ENCODE measurements at regions not wholly inside any gene's neighbourhood (a gene's known extent, or its start where the extent isn't known, plus 50 kb on each side); places are given as distances from the start of the nearest gene placed in this dataset.

DNA sequence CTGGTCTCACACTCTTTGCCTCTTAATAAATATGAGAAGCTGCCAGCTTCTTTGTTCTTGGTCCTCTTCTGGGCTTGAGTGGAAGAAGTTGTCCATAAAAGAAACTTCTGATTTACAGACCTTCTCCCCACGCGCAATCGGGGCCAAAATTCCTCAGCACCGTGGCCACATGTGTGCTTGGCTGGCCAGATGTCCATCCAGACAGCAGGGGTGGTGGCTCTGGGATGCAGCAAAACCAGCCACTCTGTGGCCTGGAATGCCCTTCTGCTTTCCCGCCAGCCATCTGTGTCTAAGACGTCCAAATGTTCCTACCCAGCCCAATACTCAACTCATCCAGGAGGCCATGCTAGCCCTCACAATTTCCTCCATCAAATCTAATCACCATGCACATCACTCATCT lies 250.8 kb downstream of the EN1 start:
- Histone ChIP-seq H3K36me3 (no peaks in the 10 kb centered on the region), H3K4me3 (no peak overlapping the region), H3K9me3 (peaks cover 0 to 6% (median 0%) of the 10 kb centered on the region in 3 donors), H3K27me3 (no peaks in the 10 kb centered on the region), H3K4me1 (no peaks in the 10 kb centered on the region), H3K27ac (no peak overlapping the region)
- intact Hi-C loops (cut with DNase I), result no loop called here
- WGBS, 2 donors, result 87 to 93% methylated on average over 6 of the region's 6 CpGs
- no peak for TF ChIP-seq POLR2A (IDR thresholded peaks at IDR 0.05)
- TF ChIP-seq, protein P1, sequence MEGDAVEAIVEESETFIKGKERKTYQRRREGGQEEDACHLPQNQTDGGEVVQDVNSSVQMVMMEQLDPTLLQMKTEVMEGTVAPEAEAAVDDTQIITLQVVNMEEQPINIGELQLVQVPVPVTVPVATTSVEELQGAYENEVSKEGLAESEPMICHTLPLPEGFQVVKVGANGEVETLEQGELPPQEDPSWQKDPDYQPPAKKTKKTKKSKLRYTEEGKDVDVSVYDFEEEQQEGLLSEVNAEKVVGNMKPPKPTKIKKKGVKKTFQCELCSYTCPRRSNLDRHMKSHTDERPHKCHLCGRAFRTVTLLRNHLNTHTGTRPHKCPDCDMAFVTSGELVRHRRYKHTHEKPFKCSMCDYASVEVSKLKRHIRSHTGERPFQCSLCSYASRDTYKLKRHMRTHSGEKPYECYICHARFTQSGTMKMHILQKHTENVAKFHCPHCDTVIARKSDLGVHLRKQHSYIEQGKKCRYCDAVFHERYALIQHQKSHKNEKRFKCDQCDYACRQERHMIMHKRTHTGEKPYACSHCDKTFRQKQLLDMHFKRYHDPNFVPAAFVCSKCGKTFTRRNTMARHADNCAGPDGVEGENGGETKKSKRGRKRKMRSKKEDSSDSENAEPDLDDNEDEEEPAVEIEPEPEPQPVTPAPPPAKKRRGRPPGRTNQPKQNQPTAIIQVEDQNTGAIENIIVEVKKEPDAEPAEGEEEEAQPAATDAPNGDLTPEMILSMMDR (IDR thresholded peaks at IDR 0.05), result no peak
- no peak for DNase-seq

DNA sequence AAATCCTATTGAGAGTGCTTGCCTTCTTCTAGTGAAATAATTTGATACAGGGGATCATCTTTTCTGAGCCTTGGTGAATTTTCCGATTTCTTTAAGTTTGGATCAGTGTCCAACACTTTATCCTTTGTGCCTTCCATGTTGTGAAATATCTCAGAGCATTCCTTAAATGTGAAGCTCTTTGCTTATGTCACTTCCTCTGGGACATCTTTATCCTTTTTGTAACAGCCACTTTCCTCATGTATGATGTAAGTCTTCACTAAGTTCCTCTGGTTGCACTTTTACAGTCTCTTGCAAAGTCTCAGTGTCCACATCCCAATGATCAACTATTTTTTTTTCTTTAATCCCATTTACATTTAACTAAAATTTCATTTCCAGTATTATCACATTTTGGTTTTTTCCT lies 254.2 kb downstream of the EN1 start:
- no peak overlapping the region for H3K4me3 ChIP-seq
- no peak overlapping the region for H3K27ac ChIP-seq
- no peak for DNase-seq
- H3K9me3 ChIP-seq, result peaks cover 0 to under 1% (median 0%) of the 10 kb centered on the region in 3 donors
- no peaks in the 10 kb centered on the region for H3K36me3 ChIP-seq
- intact Hi-C loops (cut with DNase I), result no loop called here
- WGBS, 2 donors, result 75 to 81% methylated on average over 1 of the region's 1 CpG
- TF ChIP-seq, protein P1 (IDR thresholded peaks at IDR 0.05), result no peak
- no peak for TF ChIP-seq POLR2A (IDR thresholded peaks at IDR 0.05)
- no peaks in the 10 kb centered on the region for H3K4me1 ChIP-seq
- no peaks in the 10 kb centered on the region for H3K27me3 ChIP-seq

DNA sequence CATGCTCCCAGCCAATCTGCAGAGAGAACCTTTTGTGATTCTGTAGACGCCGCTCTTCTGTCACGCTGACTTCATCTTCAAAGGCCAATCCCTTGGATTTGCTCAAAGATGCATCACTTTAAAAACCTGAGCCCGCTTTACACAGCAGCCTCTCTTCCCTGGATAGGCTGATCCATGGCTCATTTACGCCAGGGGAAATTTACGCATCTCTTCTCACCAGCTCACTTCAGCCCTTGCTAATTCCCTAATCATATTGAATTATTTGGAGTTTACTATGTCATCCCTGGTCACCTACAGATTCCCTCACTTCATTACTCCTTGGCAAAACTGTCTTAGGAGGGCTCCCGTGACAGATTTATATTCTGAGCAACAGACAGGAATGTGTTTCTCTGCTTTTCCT lies 256.2 kb downstream of the EN1 start:
- no peaks in the 10 kb centered on the region for H3K36me3 ChIP-seq
- no peak overlapping the region for H3K4me3 ChIP-seq
- 77 to 78% methylated on average over 7 of the region's 7 CpGs for WGBS, 2 donors
- no peak for DNase-seq
- no peaks in the 10 kb centered on the region for H3K27me3 ChIP-seq
- TF ChIP-seq, protein P1 (IDR thresholded peaks at IDR 0.05), result no peak
- no peak for TF ChIP-seq POLR2A (IDR thresholded peaks at IDR 0.05)
- intact Hi-C loops (cut with DNase I), result no loop called here
- no peak overlapping the region for H3K27ac ChIP-seq
- no peaks in the 10 kb centered on the region for H3K9me3 ChIP-seq
- no peaks in the 10 kb centered on the region for H3K4me1 ChIP-seq

DNA sequence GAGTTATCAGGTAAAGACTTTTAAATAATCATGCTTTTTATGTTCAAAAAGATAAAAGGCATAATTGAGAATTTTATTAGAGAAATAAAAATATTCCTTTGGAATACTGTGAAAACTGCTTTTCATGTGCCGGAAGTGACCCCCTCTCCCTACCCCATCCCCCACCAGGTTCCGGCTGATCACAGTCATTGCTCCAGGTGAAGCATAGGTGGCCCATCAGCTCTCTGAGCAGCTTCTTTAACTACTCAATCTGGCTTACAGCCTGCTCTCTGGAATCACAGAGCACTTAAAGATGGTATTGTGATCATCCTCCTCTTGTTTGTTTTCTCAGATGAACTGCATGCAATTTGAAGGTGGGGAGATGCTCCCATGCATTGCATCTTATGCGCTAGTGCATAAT lies 257.7 kb downstream of the EN1 start:
- TF ChIP-seq, protein P1 (IDR thresholded peaks at IDR 0.05), result no peak
- no peak for TF ChIP-seq POLR2A (IDR thresholded peaks at IDR 0.05)
- 73 to 86% methylated on average over 3 of the region's 3 CpGs for WGBS, 2 donors
- Histone ChIP-seq H3K4me3 (no peak overlapping the region), H3K9me3 (no peaks in the 10 kb centered on the region), H3K27ac (no peak overlapping the region), H3K36me3 (no peaks in the 10 kb centered on the region), H3K4me1 (no peaks in the 10 kb centered on the region), H3K27me3 (no peaks in the 10 kb centered on the region)
- DNase-seq, result no peak
- intact Hi-C loops (cut with DNase I), result no loop called here

DNA sequence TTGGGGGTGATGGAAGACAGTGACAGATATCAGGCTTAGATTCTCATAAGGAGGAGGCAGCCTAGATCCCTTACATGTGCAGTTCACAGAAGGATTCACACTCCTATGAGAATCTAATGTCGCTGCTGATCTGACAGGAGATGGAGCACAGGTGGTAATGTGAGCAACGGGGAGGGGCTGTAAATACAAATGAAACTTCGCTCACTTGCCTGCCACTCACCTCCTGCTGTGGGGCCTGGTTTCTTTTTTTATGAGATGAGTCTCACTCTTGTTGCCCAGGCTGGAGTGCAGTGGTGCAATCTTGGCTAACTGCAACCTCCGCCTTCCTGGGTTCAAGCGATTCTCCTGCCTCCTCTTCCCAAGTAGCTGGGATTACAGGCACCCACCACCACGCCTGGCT lies 258.6 kb downstream of the EN1 start:
- intact Hi-C loops (cut with DNase I), result no loop called here
- Histone ChIP-seq H3K9me3 (no peaks in the 10 kb centered on the region), H3K36me3 (no peaks in the 10 kb centered on the region), H3K27ac (no peak overlapping the region), H3K27me3 (no peaks in the 10 kb centered on the region), H3K4me1 (no peaks in the 10 kb centered on the region), H3K4me3 (no peak overlapping the region)
- no peak for TF ChIP-seq POLR2A (IDR thresholded peaks at IDR 0.05)
- TF ChIP-seq, protein P1 (IDR thresholded peaks at IDR 0.05), result no peak
- no peak for DNase-seq
- WGBS, 2 donors, result 33 to 70% methylated on average over 4 to 6 of the region's 6 CpGs

All from esophagus squamous epithelium (tissue), 5 donors.